T-cell (primary cell): ENCODE measurements at regions not wholly inside any gene's neighbourhood (a gene's known extent, or its start where the extent isn't known, plus 50 kb on each side); places are given as distances from the start of the nearest gene placed in this dataset.

Experiments
- ATAC-seq, 4 experiments: fragments of 200-7000 bp in 3 of 4; fragments of 150-1000 bp in 1 of 4; cut with Tn5 transposase; replicated peaks in 1 of 4; 1 replicate in 3 of 4; 2 replicates in 1 of 4; pipeline ENCODE4 v1.10.0; 2021; ENCODE audit warnings: moderate library complexity in 3 of 4, mild to moderate bottlenecking in 2 of 4, moderate number of reproducible peaks in 1 of 4
- CTCF ChIA-PET, 2 donors: fragments of 300-600 bp; sonication (Branson Sonifier 250); formaldehyde crosslinking; loops; one replicate each; lab custom pipeline; 2022; ENCODE audit warnings: antibody characterized with exemption in 2 of 2; lab: Charles Lee
- POLR2A ChIA-PET, 2 donors: fragments of 300-600 bp; sonication (Branson Sonifier 250); formaldehyde crosslinking; loops; one replicate each; lab custom pipeline; 2022; ENCODE audit warnings: antibody characterized with exemption in 2 of 2; lab: Charles Lee
- DNase-seq, 35 experiments: peaks; one replicate each; pipeline versions ENCODE4 v3.0.0 to v3.0.0-alpha.2; 2013 to 2023
- H3K27ac ChIP-seq: one replicate; pipeline ENCODE4 v1.5.1; 2013; ENCODE audit warnings: low read length
- H3K27me3 ChIP-seq, 2 experiments: replicated peaks in 1 of 2; 1 replicate in 1 of 2; 2 replicates in 1 of 2; pipeline versions ENCODE4 v1.6.1 to v1.7.0; 2013; ENCODE audit warnings: low read length in 1 of 2, mixed read lengths in 1 of 2; ENCODE audit not compliant: control insufficient read depth in 2 of 2, insufficient read depth in 2 of 2; ENCODE audit errors: extremely low read depth in 1 of 2
- H3K36me3 ChIP-seq, 2 donors: 1 replicate in 1 of 2; 2 replicates in 1 of 2; pipeline versions ENCODE4 v1.6.1 to v1.7.0; 2013; ENCODE audit warnings: low read length in 1 of 2; ENCODE audit not compliant: control insufficient read depth in 2 of 2, insufficient read depth in 1 of 2; ENCODE audit errors: extremely low read depth in 1 of 2
- H3K4me1 ChIP-seq, 2 experiments: 1 replicate in 1 of 2; 2 replicates in 1 of 2; pipeline versions ENCODE4 v1.6.1 to v1.7.0; 2013; ENCODE audit warnings: low read length in 2 of 2, mixed read lengths in 1 of 2; ENCODE audit not compliant: insufficient read depth in 2 of 2, control insufficient read depth in 1 of 2; ENCODE audit errors: extremely low read depth in 1 of 2
- H3K4me3 ChIP-seq, 2 donors: 1 replicate in 1 of 2; 2 replicates in 1 of 2; pipeline versions ENCODE4 v1.5.1 to v1.7.0; 2013; ENCODE audit warnings: mild to moderate bottlenecking in 2 of 2, low read length in 1 of 2, moderate library complexity in 1 of 2; ENCODE audit not compliant: control insufficient read depth in 1 of 2; ENCODE audit errors: extremely low read depth in 1 of 2
- H3K9me3 ChIP-seq: 2 replicates; pipeline ENCODE4 v1.7.0; 2013
- H3K27ac Mint-ChIP-seq, 2 donors: one replicate each; pipeline ENCODE4 v1.8.0; 2020 to 2021; ENCODE audit warnings: mild to moderate bottlenecking in 2 of 2, mixed read lengths in 2 of 2
- H3K27me3 Mint-ChIP-seq, 2 donors: one replicate each; pipeline ENCODE4 v1.8.0; 2021 to 2022; ENCODE audit warnings: mixed read lengths in 2 of 2
- H3K36me3 Mint-ChIP-seq: one replicate; pipeline ENCODE4 v1.8.0; 2021; ENCODE audit warnings: mixed read lengths
- H3K4me1 Mint-ChIP-seq, 3 donors: one replicate each; pipeline ENCODE4 v1.8.0; 2020 to 2022; ENCODE audit warnings: mixed read lengths in 3 of 3, mild to moderate bottlenecking in 1 of 3
- H3K4me3 Mint-ChIP-seq, 3 donors: one replicate each; pipeline ENCODE4 v1.8.0; 2020 to 2022; ENCODE audit warnings: mild to moderate bottlenecking in 3 of 3, mixed read lengths in 3 of 3, moderate library complexity in 3 of 3
- H3K9me3 Mint-ChIP-seq, 3 donors: one replicate each; pipeline ENCODE4 v1.8.0; 2020 to 2022; ENCODE audit warnings: mixed read lengths in 3 of 3
- WGBS: methylation state at CpG from one replicate; pipeline ENCODE4 v1.1.5; 2013; ENCODE audit warnings: missing lambda C conversion rate; ENCODE audit not compliant: insufficient coverage; 5-methylcytosine and 5-hydroxymethylcytosine counted together

- WGBS, result no CpG with 5 or more reads among the region's 2 CpGs
Measured at GRCh38 chr4:14701389-14701788, 300.9 kb upstream of the CPEB2 start.

DNA sequence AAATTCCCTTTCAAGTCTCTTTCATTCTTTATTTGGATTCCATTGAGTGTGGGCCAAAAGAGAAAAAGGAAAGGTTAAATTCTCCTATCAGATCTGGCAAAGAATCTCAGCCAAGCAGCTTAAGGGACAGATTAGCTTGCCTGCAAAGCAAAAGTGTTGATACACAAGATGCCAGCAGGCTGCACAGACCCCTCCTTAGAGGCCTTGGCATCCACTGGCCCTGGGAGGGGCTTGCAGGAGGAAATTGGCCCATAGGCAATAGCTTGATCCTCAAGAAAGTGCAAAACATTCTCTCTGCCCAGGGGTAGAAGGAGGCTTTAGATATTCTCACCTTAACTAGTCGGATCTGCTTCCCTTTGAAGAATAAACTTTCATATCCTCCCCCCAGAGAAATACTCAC is 300.4 kb upstream of the CPEB2 start:
- no peak for DNase-seq
- no peak for ATAC-seq
- 86% methylated on average over 1 of the region's 1 CpG for WGBS

More at GRCh38 chr4:14701389-14701788, 300.9 kb upstream of the CPEB2 start:
- H3K4me3 Mint-ChIP-seq, result no peak overlapping the region
- DNase-seq, result no peak
- ATAC-seq, result no peak
- ChIA-PET CTCF (no interaction called here), POLR2A (no interaction called here)
- H3K4me3 ChIP-seq, result no peak overlapping the region
- no peaks in the 10 kb centered on the region for H3K27me3 ChIP-seq
- no peaks in the 10 kb centered on the region for H3K4me1 ChIP-seq
- no peaks in the 10 kb centered on the region for H3K4me1 Mint-ChIP-seq
- no peaks in the 10 kb centered on the region for H3K36me3 Mint-ChIP-seq
- H3K27ac ChIP-seq, result no peak overlapping the region
- no peaks in the 10 kb centered on the region for H3K36me3 ChIP-seq
- H3K9me3 ChIP-seq, result no peaks in the 10 kb centered on the region
- H3K9me3 Mint-ChIP-seq, result no peaks in the 10 kb centered on the region
- H3K27ac Mint-ChIP-seq, result no peak overlapping the region
- peaks cover 7 to 10% of the 10 kb centered on the region in 2 donors for H3K27me3 Mint-ChIP-seq

DNA sequence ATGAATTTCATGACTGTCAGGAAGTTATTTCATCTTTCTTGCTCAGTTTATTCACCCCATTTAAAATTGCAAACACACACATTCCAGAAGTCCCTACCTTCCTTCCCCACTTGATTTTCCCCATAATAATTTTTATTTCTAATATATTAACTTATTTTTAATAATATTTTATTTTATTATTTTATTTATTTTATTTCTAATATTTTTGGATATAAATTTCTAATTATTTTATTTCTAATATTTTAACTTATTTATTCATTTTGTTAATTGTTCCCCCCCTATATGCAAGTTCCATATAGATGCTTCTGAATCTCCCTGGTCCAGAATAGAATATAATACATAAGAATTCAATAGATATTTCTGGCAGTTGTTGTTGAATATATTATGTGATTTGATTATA is 293.7 kb upstream of the CPEB2 start:
- H3K36me3 ChIP-seq, result no peaks in the 10 kb centered on the region
- H3K9me3 ChIP-seq, result no peaks in the 10 kb centered on the region
- H3K4me1 Mint-ChIP-seq, result no peaks in the 10 kb centered on the region
- no peaks in the 10 kb centered on the region for H3K36me3 Mint-ChIP-seq
- DNase-seq (no peak), ATAC-seq (no peak)
- no peak overlapping the region for H3K27ac Mint-ChIP-seq
- ChIA-PET POLR2A (no interaction called here), CTCF (no interaction called here)
- no peaks in the 10 kb centered on the region for H3K4me1 ChIP-seq
- H3K9me3 Mint-ChIP-seq, result no peaks in the 10 kb centered on the region
- H3K4me3 ChIP-seq, result no peak overlapping the region
- peaks cover 4 to 13% of the 10 kb centered on the region in 2 donors for H3K27me3 Mint-ChIP-seq
- H3K27me3 ChIP-seq, result no peaks in the 10 kb centered on the region
- H3K27ac ChIP-seq, result no peak overlapping the region
- no peak overlapping the region for H3K4me3 Mint-ChIP-seq

More for the DNA sequence above, 300.4 kb upstream of the CPEB2 start:
- Histone ChIP-seq H3K9me3 (no peaks in the 10 kb centered on the region), H3K4me1 (no peaks in the 10 kb centered on the region), H3K27me3 (no peaks in the 10 kb centered on the region), H3K4me3 (no peak overlapping the region), H3K27ac (no peak overlapping the region), H3K36me3 (no peaks in the 10 kb centered on the region)
- Mint-ChIP-seq H3K27me3 (peaks cover 7 to 10% of the 10 kb centered on the region in 2 donors), H3K4me3 (no peak overlapping the region), H3K9me3 (no peaks in the 10 kb centered on the region), H3K36me3 (no peaks in the 10 kb centered on the region), H3K27ac (no peak overlapping the region), H3K4me1 (no peaks in the 10 kb centered on the region)
- CTCF ChIA-PET, result no interaction called here
- POLR2A ChIA-PET, result no interaction called here

- Mint-ChIP-seq H3K27ac (no peak overlapping the region), H3K27me3 (peaks cover 4 to 13% of the 10 kb centered on the region in 2 donors), H3K4me3 (no peak overlapping the region), H3K9me3 (no peaks in the 10 kb centered on the region), H3K36me3 (no peaks in the 10 kb centered on the region), H3K4me1 (no peaks in the 10 kb centered on the region)
- H3K36me3 ChIP-seq, result no peaks in the 10 kb centered on the region
- CTCF ChIA-PET, result no interaction called here
- no peaks in the 10 kb centered on the region for H3K9me3 ChIP-seq
- ATAC-seq (no peak), DNase-seq (no peak)
- POLR2A ChIA-PET, result no interaction called here
- WGBS, result 77% methylated on average over 3 of the region's 4 CpGs
- H3K27ac ChIP-seq, result no peak overlapping the region
- H3K4me3 ChIP-seq, result no peak overlapping the region
- no peaks in the 10 kb centered on the region for H3K4me1 ChIP-seq
- no peaks in the 10 kb centered on the region for H3K27me3 ChIP-seq
Measured at GRCh38 chr4:14711259-14711658, 291.0 kb upstream of the CPEB2 start.

- Histone ChIP-seq H3K27ac (no peak overlapping the region), H3K36me3 (no peaks in the 10 kb centered on the region), H3K27me3 (no peaks in the 10 kb centered on the region), H3K9me3 (no peaks in the 10 kb centered on the region), H3K4me3 (no peak overlapping the region), H3K4me1 (no peaks in the 10 kb centered on the region)
- Mint-ChIP-seq H3K9me3 (peaks cover 2 to 8% (median 5%) of the 10 kb centered on the region in 3 donors), H3K27me3 (peaks cover 3 to 6% of the 10 kb centered on the region in 2 donors), H3K4me1 (no peaks in the 10 kb centered on the region), H3K36me3 (no peaks in the 10 kb centered on the region), H3K4me3 (no peak overlapping the region), H3K27ac (no peak overlapping the region)
- DNase-seq (no peak), ATAC-seq (no peak)
- CTCF ChIA-PET, result no interaction called here
- POLR2A ChIA-PET, result no interaction called here
- WGBS, result no CpG with 5 or more reads among the region's 6 CpGs
Measured at GRCh38 chr4:14716691-14717090, 285.6 kb upstream of the CPEB2 start.

DNA sequence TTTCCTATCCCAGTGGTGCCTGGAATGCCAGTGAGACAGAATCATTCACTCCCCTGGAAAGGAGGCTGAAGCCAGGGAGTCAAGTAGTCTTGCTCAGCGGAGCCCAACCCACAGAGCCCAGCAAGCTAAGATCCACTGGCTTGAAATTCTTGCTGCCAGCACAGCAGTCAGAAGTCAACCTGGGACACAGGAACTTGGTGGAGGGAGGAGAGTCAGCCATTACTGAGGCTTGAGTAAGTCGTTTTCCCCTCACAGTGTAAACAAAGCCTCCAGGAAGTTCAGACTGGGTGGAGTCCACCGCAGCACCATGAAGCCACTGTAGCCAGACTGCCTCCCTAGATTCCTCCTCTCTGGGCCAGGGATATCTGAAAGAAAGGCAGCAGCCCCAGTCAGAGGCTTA is 283.2 kb upstream of the CPEB2 start:
- Histone ChIP-seq H3K36me3 (no peaks in the 10 kb centered on the region), H3K4me1 (no peaks in the 10 kb centered on the region), H3K9me3 (no peaks in the 10 kb centered on the region), H3K27me3 (no peaks in the 10 kb centered on the region), H3K27ac (no peak overlapping the region), H3K4me3 (no peak overlapping the region)
- Mint-ChIP-seq H3K27ac (no peak overlapping the region), H3K27me3 (peaks cover 3 to 4% of the 10 kb centered on the region in 2 donors), H3K4me3 (no peak overlapping the region), H3K9me3 (peaks cover 2 to 8% (median 5%) of the 10 kb centered on the region in 3 donors), H3K36me3 (no peaks in the 10 kb centered on the region), H3K4me1 (no peaks in the 10 kb centered on the region)
- POLR2A ChIA-PET, result no interaction called here
- DNase-seq (no peak), ATAC-seq (no peak)
- CTCF ChIA-PET, result interaction anchor here in 1 of 2 donors (0.5 kb wide), 1 partner anchor 15 kb away, joined by 3 read pairs; no protein-coding TSS in a partner anchor
- 83% methylated on average over 2 of the region's 3 CpGs for WGBS

DNA sequence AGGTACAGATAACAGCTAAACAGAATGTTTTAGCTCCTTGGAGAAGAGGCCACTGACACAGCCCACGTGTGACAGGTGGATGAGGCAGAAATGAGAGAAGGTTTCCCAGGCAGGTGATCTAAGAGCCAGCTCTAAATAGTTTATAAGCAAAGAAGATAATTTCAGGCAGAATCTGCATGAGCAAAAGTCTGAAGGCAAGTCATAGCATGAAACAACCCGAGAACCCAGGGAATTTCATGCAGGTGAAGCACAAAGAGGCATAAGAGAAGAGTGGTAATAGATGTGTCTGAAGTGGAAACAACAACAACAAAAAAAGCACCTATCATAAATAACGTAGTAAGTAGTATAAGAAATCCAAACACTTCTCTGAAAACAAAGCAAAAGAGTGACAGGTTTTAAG is 275.8 kb upstream of the CPEB2 start:
- Mint-ChIP-seq H3K9me3 (peaks cover 0 to 2% (median 2%) of the 10 kb centered on the region in 3 donors), H3K27ac (no peak overlapping the region), H3K36me3 (no peaks in the 10 kb centered on the region), H3K4me3 (no peak overlapping the region), H3K4me1 (no peaks in the 10 kb centered on the region), H3K27me3 (no peaks in the 10 kb centered on the region)
- DNase-seq, result no peak
- Histone ChIP-seq H3K36me3 (no peaks in the 10 kb centered on the region), H3K4me1 (no peaks in the 10 kb centered on the region), H3K4me3 (no peak overlapping the region), H3K27ac (no peak overlapping the region), H3K27me3 (no peaks in the 10 kb centered on the region), H3K9me3 (no peaks in the 10 kb centered on the region)
- no CpG with 5 or more reads among the region's 3 CpGs for WGBS
- no peak for ATAC-seq
- ChIA-PET CTCF (no interaction called here), POLR2A (no interaction called here)
